GM12878 (cell line): ENCODE measurements at regions not wholly inside any gene's neighbourhood (a gene's known extent, or its start where the extent isn't known, plus 50 kb on each side); places are given as distances from the start of the nearest gene placed in this dataset.

Experiments used
- E2F8 ChIP-seq: fragments of 450-650 bp; IDR thresholded peaks from 2 replicates; pipeline ENCODE4 v1.6.1; 2018; ENCODE audit warnings: mild to moderate bottlenecking, low read depth, moderate library complexity; ENCODE audit not compliant: partially characterized antibody
- FOXK2 ChIP-seq: fragments of 450-650 bp; IDR thresholded peaks from 2 replicates; pipeline ENCODE4 v1.6.1; 2017; ENCODE audit warnings: mild to moderate bottlenecking, moderate library complexity
- GATAD2B ChIP-seq: fragments of 450-650 bp; conservative IDR thresholded peaks from 2 replicates; pipeline ENCODE4 v1.6.1; 2017; ENCODE audit warnings: low read depth, mild to moderate bottlenecking, moderate library complexity
- MTA2 ChIP-seq: fragments of 450-650 bp; IDR thresholded peaks from 2 replicates; pipeline ENCODE4 v1.6.1; 2016; ENCODE audit warnings: low read depth, mild to moderate bottlenecking, moderate library complexity
- NFYB ChIP-seq: IDR thresholded peaks from 2 replicates; pipeline ENCODE4 v1.6.1; 2011; ENCODE audit warnings: low read depth, mild to moderate bottlenecking, low read length, improper control_type of control experiment, moderate library complexity; ENCODE audit not compliant: insufficient read depth
- NR2F1 ChIP-seq: fragments of 450-650 bp; conservative IDR thresholded peaks from 2 replicates; pipeline ENCODE4 v1.6.1; 2017; ENCODE audit warnings: mild to moderate bottlenecking
- PML ChIP-seq: IDR thresholded peaks from 2 replicates; pipeline ENCODE4 v1.6.1; 2012; ENCODE audit warnings: low read length, inconsistent platforms
- RBBP5 ChIP-seq: fragments of 200-600 bp; sonication (generic); conservative IDR thresholded peaks from 2 replicates; pipeline ENCODE4 v1.6.1; 2016
- ZNF24 ChIP-seq: fragments of 450-650 bp; IDR thresholded peaks from 2 replicates; pipeline ENCODE4 v1.6.1; 2017; ENCODE audit warnings: antibody characterized with exemption, mild to moderate bottlenecking

GRCh38 chr2:48221846-48222516, 92.5 kb upstream of the FOXN2 start (continued):
- TF ChIP-seq ZNF24 (no peak), E2F8 (no peak), PML (no peak), GATAD2B (no peak), MTA2 (0 out of 2 replicates have a peak, but pooled peaks have one; percentile 12), NR2F1 (peak; percentile 80), NFYB (no peak), FOXK2 (peak; percentile 18; the same call in 1 of the 2 replicates), RBBP5 (no peak)
